ENCODE measurements at regions not wholly inside any gene's neighbourhood (a gene's known extent, or its start where the extent isn't known, plus 50 kb on each side); places are given as distances from the start of the nearest gene placed in this dataset.

DNA sequence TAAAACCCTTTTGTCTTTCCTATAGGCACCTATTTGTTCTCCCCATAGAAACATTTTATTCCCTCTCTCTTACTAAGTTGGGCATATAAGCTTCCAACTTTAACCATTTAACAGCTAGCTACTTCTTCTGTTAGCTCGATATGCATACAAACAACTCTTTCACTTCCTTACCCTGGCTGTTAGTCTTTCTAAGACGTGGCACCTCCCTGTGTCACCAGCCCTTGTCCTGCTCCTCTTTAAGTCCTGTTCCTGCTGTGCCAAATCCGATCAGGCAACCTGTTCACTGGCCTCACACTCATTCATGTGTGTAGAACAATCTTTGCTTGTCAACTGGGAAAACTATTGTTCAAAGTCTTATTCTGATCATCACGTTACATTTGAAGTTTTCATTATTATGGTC is 1376.1 kb upstream of the TENM4 start:
- DNase-seq, result no peak

DNA sequence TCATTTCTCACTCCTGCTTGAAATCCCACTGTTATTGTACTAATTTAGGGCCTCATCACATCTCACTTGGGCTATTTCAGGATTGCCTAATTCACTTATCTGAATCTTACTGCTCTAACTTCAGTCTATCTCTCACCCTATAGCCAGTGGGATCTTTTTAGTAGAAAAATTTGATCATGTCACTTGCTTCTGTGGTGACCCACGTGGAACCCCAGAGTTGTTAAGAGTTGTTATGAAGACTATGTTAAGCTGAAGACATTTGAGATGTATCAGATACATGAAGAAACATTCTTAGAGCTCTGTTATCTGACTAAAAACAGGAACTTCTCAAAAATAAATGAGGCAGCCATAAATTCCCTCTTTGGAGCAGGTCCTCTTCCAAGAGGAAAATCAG is 1375.6 kb upstream of the TENM4 start:
- no peak for DNase-seq

DNA sequence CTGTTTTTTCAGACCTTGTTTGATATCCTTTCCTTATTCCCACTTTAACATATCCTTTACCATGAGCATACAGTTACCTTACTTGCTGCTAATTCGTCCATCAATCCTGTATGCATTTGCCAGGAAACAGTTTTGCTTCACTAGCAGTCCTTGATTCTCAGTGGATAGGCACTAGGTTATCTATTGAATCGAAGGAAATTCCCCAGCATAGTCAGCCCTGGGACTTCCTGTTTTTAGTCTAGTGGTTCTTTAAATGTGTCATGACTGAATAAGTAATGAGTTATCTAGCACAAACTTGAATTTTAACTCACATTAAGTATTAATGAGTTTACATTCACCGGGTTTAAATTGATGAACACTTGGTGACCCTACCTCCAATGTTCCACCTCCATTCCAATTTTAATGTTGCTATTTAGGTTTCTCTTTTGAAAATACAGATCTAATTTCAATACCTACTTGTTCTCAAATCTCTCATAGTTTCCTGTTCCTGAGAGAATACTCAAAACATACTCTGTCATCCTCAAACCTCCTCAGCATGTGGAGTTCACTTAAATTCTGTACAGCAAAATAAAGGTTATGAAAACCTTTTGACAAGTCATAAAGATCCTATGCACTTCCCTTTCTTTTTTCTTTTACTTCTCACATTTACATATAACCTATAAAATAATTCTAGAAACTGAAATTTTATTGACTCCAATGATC is 1375.1 kb upstream of the TENM4 start:
- DNase-seq, result no peak

DNA sequence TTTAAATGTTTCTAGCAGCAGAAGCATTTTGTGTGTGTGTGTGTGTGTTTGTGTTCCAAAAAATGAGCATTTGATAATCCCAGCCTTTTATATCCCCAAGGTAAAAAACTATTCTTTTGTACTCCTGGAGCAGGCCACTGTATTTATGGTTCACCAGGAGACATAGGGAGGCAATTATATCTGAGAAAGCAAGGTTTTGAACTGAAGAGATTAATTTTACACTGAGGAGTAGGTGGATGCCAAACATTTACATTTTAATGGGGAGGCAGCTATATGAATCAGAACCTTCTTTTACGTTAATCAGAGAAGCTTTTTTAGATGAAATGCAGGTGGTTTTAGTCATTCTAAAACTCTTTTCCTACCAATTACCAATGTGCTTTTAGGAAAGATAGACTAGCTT is 1374.0 kb upstream of the TENM4 start:
- DNase-seq, result no peak

DNA sequence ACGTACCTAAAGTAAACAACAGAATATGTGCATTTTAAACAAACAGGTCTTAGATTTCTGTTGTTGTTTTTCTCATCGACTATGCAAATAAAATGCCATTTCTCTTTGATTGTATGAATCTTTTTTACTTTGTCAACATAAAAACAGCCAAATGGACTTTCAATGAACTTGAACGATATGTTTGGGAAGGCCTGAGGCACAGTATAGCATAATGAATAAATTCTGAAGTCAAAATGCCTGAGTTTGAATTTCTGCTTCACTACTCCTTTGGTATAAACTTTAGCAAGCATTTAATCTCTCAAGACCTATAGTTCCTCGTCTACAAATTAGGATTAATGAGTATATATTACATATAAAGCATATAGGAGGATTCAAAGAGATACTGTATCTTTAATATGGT is 1369.9 kb upstream of the TENM4 start:
- no peak for DNase-seq

DNA sequence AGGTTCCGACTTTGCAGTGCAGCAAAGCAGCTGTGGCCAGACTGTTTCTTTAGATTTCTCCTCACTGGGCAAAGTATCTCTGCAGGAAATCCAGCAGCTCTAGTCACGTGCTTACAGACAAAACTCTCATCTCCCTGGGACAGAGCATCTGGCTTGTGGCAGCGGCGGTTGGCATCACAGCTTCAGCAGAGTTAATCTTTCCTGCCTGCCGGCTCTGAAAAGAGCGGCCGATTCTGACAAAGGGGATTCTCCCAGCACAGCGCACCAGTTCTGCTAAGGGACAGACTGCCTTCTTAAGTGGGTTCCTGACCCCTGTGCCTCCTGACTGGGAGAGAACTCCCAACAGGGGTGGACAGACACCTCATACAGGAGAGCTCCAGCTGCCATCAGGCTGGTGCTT is 1357.3 kb upstream of the TENM4 start:
- DNase-seq, result no peak

DNA sequence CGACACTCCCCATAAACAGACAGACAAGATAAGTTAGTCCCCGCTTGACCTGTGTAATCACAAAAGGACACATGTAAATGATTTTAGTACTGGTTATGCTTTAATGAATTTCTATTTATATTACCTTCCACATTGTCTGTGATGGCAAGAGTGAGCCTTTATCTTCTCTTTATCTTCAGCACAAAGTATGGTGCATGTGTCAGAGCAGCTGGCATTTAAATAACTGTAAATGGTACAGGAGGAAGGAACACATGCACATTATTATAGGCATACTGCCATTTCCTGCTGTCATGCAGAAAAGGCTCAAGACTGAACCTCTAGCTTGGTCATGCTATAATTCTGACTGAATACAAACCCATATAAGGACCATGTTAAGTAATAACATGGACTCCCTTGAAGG is 1342.7 kb upstream of the TENM4 start:
- no peak for DNase-seq

DNA sequence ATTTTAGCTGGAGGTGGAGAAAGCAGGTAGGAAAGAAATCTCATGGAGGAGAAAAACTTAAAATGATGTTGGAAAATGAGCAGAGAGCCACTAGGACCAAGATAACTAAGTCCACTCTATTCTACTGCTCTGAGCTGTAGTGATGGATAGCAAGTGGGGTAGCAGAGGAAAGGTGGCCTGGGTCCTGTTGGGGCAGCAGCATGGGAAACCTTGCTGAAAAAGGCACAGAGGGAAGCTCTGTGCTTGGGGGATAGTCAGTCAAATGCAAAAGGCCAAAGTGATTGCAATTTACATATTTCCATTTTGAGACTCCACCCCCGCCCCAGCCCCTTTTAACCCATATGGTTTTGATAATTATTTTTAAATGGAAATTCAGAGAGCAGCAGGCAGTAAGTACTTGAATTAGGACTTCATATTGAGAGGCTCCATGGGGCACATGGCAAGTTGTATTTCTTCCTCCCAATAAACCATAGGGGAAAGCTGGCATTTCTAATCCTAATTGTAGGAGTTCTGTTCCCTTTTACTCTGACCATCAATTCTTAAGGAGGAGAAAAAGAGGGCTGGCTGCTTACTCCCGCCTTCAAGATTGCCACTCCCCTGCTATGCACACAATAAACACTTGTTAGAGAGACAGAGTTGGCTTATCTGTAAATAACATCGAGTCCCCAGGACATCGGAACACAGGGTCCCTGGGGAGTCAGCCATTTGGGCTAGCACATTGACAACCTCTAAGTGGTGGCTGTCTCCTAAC is 1341.5 kb upstream of the TENM4 start:
- DNase-seq, result no peak

DNA sequence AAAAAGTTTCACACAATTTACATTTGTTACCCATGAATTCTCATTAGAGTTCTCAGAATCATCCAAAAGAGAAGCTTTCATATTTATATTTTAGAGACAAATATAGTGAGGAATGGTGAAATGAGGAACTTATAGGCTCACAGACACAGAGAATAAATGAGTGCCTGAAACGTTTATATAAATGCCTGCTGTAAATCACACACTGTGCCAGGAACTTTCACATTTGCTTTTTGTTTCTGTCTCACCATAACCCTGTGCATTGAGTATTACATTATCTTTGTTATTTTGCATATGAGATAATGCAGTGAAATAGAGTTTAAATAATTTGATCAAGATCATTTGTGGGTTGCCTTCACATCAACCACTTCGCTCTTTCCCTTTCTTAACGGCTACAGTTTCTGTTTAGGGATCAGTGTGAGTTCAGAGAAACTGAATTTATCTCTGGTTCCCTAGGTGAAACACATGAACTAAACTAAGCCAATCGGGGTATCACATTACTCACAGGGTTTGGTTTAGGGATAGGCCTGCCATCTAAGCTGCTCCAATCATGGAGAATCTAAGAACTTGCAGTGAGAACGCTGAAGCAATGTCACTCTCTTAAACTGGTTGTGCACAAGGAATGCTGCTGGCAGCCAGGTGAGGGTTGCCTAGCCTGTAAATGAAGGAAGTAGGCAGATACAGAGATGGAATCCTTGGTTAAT is 1339.2 kb upstream of the TENM4 start:
- no peak for DNase-seq

DNA sequence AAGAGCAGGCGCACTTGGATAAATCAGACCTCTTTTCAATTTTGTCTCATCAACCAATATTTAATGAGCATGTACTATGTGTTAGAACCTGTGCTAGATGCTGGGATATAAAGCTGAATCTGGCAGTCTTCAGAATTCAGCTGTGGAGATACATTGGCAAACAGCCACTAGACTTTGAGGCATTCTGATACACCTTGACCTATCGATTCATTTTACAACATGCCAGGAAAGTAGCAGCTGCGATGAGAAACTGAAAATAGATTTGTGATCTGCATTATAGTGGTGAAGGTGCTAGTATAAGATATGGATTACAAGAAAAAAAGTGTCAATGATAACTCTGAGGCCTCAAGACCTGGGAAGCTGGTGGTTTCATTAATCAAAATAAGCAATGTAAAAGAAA is 1338.1 kb upstream of the TENM4 start:
- DNase-seq, result no peak

DNA sequence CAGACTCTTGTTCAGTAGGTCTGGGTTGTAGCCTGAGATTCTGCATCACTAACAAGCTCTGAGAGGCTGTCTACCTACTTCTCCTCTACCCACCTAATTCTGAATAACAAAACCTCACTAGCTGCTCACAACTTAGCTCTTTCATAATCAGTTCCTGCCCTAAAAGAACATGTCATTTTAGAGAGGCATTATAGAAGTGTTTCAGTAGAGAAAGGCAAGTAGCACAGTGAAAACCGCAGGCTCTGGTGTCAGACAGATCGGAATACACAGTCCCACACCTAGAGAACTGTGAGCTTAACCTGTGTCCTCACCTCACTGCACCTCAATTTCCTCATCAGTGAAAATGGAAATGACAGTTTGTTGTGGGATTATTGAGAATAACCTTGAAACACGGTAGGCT is 1337.6 kb upstream of the TENM4 start:
- no peak for DNase-seq

DNA sequence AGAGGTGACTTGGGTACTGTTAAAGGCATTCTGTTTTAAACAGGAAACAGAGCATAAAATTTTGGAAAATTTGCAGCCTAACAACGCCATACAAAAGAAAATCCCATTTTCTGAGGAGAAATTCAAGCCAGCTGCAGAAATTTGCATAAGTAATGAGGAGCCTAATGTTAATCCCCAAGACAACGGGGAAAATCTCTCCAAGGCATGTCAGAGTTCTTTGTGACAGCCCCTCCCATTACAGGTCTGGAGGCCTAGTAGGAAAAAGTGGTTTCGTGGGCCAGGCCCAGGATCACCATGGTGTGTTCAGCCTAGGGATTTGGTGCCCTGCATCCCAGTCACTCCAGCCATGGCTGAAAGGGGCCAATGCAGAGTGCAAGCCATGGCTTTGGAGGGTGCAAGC is 1333.1 kb upstream of the TENM4 start:
- no peak for DNase-seq

DNA sequence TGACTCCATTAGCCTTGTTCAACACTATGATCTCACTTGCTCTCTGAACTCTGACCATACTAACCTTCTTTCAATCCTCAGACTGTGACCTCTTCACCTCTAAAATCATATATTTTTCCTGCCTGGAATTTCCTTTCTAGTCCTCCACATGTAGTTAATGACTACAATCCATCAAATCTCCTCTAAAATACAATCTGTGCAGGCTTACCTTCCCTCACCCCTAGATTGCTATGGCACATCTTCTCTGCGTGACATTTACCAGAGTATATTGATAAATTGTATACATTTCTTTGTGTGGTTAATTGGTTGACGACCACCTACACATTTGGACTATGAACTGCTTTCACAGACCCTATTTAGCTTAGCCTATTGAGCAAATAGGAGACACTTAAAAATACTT is 1330.2 kb upstream of the TENM4 start:
- no peak for DNase-seq

DNA sequence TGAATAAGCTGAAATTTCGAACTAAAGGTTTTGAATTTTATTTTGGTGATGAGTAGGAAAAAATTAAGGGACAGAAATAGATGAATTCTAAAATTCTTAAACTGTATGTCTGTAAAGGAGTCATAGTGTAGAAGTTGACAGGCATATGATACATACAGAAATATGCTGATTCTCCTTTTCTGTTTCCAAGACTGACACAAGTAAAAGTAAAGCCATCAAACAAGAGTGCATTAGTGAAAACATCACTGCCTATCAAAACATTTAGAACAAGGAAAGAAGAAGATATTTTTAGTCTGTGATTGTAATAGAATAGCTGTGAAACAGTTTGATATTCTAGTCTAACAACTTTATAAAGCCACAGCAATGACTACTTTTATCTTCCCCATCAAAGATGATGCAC is 1318.0 kb upstream of the TENM4 start:
- no peak for DNase-seq

DNA sequence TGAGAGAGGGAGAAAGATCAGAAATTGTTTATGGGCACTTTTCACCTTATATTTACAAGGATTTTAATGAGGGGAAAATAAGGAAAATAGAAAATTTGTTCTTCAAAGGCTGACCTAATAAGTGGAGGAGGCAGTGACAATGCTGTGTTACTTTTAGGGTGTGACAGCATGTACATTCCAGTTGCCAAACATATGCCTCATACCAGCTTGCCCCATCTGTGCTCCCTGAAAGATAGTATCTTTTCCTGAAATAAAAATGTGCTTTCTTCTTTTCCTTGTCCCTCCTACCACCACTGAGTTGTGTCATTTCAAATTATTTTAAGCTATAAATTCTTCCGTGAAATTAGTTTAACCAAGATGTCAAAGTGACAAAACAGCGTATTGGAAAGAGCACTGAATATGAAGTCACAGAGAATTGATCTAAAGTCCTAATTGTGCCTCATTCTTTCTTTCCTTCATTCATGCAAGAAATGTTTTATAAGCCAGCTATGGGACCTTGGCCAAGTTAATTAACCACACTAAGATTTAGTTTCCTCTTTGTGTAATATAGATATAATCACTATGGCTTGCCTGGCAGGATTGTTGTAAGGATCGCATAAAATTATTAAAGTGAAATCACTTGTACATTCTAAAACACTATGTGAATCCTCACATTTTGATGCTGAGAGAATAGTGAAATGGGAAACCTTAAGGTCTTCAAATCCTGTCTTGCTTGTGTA is 1307.5 kb upstream of the TENM4 start:
- DNase-seq, result no peak

DNA sequence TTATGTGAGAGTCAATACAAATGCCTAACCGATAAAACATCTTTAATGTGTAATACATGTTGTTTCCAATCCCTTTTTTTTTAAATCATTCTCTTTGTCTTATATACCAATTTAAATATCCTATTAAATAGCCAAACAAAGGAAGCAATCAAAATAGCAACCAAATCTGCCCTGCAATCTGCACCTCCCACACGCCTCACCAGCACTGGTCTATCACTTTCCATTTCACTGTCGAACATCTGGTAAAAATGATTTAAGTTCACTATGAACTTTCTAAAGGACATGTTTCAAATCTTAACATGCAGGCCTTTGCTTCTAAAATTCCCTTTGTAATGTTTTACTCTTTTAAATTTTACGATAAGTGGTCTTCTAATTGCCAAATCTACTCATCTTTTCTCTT is 1305.5 kb upstream of the TENM4 start:
- no peak for DNase-seq

DNA sequence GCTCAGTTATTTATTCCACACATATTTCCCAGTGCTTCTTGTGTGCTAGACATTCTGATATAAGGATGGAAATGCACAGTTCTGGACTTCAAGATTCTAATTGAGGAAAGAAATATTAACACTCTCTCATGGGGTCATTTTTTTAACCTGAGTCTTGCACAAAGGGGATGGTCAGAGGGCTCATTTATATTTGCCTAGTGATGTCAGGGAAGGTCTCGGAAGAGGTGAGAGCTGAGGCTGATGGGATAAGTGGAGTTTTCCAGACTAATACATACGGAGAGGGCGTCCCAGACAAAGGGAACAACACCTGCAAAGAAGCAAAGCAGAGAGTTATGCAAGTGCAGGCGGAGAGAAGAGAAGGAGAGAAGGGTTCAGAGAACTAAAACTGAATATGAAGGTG is 1304.6 kb upstream of the TENM4 start:
- DNase-seq, result no peak

DNA sequence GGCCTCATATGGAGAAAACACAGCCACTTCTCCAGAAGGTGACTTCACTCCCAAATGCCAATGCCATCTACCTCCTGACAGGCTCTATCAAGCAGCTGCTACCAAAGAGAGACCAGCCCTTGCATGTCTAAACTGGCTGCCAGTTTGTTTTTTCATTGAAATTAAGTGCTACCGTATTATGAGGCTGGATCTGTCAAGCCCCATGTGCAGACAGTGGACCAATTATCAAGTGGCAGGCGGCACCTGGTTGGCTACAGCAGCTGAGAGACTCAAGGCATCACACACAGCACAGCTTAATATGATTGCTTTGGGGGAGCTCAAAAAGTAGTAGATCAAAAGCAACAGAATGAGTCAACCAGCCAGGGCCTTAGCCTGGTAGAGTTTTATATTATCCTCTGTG is 1293.0 kb upstream of the TENM4 start:
- DNase-seq, result no peak

DNA sequence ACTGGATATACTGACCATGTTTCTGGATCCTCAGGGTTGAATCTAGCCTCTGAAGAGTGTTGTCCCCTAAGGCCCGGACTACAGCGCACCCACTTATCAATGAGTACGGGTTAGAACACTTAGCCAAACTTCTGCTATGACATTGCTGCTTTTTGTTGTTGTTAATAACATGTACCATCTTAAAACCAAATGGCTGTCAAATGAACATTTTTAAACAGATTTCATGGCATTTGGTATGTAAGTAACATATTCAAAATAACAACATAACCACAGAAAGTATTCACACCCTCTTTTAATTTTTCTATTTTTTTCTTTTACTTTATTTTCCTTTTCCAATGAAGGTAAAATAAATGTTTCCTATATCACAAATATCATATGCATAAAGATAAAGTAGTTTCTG is 1292.5 kb upstream of the TENM4 start:
- DNase-seq, result no peak

DNA sequence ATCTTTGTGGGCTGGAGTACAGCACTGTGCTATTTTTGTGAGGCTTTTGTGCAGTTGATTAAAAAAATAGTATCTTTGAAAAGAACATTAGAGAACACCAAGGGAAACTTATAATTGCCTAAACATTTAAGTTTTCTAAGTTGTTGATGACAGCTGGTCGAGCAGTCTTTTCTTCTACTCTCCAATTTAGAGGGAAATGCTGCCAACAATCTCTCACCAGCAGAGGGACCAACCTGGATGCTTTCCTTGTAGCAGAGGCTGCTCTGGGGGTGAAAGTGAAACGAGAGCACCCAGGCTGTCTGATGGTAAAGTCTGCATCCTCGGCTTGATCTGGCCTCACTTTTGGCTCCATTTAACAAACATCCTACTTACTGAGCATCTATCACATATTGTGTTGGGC is 1286.5 kb upstream of the TENM4 start:
- DNase-seq, result no peak

DNA sequence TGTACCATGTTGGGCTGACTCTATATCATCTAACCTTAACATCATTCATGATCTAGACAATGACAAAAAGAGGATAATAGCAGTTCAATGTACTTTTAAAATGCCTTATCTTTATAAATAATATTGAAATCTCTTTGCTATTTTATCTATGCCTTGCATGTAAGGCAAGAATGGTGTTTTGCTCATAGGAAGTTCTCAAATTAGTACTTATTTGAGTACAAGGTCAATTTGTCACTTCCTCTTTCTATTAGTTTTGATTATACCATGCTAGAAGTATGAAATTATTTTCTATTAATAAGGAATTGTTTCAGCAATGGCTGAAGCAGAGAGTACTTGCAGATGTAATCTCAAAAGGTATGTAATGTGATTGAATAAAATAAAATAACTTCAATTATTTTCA is 1285.4 kb upstream of the TENM4 start:
- no peak for DNase-seq

DNA sequence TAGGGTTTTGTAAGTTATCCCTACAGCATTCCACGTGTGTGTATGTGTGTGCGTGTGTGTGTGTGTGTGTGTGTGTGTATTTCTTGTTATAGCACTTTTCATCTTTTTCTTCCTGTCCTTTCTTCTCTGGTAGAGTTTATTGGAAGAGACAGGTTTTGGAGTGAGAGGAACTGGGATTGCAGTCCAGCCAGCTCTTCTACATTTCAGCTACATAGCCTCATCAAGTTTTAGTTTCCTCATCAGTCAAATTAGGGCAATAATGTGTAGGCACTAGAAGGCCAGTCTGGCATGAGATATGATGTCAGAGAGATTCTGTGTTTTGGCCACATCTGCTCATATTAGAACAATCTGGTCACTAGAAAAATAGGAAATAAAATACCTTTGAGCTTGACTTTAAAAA is 1283.5 kb upstream of the TENM4 start:
- DNase-seq, result no peak

DNA sequence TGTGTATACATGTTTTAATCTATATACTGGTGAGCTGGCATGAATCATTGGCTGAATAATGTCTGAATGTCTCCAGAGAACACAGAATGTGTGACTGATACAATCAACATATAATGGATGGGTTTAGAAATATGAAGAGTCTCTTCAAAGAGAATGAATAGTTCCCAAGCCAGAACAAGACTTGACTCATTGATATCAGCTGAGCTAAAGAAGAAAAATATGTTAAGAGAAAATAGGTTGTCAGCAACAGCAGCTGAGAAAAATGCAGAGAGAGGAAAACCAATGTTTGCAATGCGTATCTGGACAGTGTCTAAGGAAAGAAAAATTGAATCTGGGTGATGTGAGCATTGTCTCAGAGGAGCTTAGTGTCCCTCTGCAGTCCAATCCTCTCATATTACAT is 1281.8 kb upstream of the TENM4 start:
- DNase-seq, result no peak

DNA sequence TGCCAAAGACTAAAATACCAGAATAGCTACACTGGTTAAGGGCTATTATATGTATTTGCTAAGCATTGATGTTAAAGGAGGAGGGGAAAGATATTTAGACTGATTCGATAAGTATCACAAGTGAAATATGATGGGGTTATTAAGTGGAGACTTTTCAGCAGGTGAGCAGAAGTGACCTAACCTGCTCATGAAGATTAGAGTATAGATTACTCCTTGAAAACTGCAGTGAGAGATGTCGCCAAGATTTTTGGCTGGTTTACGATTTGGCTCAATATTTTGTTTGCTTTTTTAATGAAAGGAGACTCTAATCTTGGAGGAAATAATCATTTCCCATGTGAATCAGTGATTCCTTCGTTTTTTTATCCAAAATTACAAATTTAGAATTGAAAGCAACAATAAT is 1279.5 kb upstream of the TENM4 start:
- no peak for DNase-seq
